RKO (cell line): ENCODE measurements at regions not wholly inside any gene's neighbourhood (a gene's known extent, or its start where the extent isn't known, plus 50 kb on each side); places are given as distances from the start of the nearest gene placed in this dataset.
A peak's percentile ranks its signal among the peaks of the same experiment; 100 is the strongest.

Experiments
- DNase-seq: peaks from one replicate; pipeline ENCODE4 v3.0.0-alpha.2; 2016; ENCODE audit warnings: low spot score

- no peak for DNase-seq
Measured at GRCh38 chr9:81480828-81481604, 208.3 kb downstream of the TLE1 start.

GRCh38 chr9:81479573-81479972, 209.8 kb downstream of the TLE1 start:
- DNase-seq: no peak

DNA sequence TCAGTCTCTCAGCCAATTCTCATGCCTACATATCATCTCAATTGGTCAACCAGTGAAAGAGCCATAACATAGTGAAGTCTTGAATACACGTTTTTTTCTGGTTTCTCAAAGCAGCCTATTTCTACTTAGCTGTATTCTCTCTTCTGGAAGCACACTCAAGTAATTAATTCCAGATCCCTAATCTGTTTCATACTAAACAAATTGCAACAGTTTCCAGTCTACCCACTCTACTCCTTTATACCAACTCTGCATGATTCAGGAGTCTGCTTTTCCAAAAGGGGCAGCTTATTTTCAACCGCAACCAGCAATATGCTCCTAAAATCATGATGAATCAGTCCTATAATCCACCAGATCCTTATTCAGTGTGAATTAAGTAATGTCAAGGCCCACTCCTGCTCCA, 211.7 kb downstream of the TLE1 start:
- DNase-seq: no peak

GRCh38 chr9:81476813-81477490, 212.4 kb downstream of the TLE1 start:
- DNase-seq: no peak

DNA sequence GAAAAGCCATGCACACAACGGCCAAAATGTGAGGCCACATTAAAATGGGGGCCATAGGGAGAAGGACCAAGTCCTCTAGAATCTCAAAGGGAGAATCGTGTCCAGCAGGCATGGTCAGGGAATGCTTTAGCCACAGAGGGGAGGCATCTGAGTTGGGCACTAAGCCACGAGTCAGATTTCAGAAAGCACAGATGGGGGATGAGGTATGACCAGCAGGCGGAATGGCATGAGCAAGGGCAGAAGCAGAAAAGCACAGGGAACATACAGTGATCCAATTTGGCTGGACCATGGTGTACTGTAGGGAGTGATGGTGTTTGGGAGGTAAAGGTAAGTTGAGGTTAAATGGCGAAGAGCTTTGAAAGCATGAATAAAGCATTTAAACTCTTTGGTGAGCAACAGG, 214.6 kb downstream of the TLE1 start:
- DNase-seq: no peak

DNA sequence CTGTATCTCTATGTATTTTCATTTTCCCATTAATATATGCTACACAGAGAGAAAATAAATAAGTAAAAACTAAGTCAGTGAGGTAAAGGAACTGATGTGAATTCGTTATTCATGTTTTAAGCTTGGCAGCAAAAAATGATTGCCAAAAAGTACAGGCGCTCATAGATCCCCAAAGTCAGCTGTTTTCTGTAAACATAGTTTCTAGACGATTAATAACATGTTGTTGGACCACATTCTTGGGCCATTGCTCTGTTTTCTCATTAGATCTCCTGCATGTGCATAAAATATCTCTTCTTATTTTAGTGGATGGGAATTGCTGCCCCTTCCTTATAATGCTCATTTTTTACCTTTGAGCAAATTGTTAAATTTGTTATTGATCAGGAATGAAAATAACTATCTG, 215.2 kb downstream of the TLE1 start:
- DNase-seq: no peak

GRCh38 chr9:81473708-81474107, 215.6 kb downstream of the TLE1 start:
- DNase-seq: no peak

GRCh38 chr9:81473206-81473605, 216.1 kb downstream of the TLE1 start:
- DNase-seq: no peak

DNA sequence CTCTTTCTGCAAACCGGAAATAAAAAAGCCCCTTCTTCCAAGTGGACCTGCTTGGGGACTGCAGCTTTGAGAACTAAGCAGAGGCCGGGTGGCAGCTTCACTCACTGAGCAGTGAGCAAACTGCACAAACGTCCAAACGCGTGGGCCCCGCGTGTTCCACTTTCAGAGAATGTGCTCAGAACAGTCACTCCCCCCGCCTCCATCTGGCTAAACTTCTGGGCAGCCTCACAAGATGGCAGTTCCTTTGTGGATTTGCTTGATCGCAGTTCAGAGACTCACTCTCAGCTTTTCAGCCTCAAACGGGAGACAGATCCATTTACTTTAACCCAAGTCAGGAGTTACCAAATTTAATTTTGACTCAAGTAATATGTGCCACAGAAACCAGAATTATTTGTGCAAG, 216.6 kb downstream of the TLE1 start:
- no peak for DNase-seq

GRCh38 chr9:81470864-81471263, 218.5 kb downstream of the TLE1 start:
- no peak for DNase-seq

- DNase-seq: no peak
Measured at GRCh38 chr9:81468084-81468595, 221.2 kb downstream of the TLE1 start.

DNA sequence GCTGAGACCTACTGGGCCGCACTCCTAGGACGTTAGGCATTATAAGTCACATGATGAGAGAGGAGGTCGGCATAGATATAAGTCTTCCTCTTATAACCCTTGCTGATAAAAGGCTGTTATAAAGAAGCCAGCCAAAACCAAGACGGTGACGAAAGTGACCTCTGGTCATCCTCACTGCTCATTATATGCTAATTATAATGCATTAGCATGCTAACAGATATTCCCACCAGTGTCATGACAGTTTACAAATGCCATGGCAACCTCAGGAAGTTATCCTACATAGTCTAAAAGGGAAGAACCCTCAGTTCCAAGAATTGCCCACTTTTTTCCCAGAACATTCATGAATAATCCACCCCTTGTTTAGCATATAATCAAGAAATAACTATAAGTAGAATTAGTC, 222.4 kb downstream of the TLE1 start:
- no peak for DNase-seq

- DNase-seq: no peak
Measured at GRCh38 chr9:81465468-81466011, 223.8 kb downstream of the TLE1 start.

- DNase-seq: no peak
Measured at GRCh38 chr9:81462801-81463200, 226.5 kb downstream of the TLE1 start.

DNA sequence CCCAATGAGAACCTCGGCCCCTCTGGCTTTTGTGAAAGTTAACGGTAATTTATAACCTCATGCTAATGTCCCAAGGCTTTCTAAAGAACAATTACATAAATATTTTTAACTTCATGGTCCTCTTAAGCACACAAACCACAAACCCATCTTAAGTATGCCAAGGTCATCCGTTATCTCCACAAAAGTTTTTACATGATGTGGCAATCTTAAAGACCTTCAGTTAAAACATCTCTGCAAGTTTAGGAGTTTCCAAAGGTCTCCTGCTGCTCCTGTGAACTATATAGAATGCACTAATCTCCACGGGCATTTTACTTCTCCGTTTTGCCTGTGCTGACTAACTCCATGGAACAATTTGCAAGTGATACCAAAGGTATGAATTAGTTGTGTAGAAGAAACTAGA, 228.2 kb downstream of the TLE1 start:
- DNase-seq: no peak

DNA sequence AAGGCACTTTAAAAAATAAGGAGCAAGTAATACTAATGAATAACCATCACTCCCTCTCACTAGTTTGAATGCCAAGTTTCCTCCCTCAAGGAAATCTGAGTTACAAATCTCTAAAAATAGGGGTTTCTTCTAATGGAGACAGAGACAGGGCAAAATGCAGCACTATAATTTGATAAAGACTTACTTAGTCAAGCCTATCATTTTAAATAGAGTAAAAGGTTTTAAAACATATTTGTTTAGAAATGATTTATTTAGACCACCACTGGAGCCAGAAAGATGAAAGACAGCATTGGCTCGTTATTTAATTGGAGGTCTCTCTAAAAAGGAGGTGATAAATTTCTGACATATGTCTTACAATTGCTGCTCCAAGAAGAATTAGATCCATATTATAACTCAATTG, 228.7 kb downstream of the TLE1 start:
- DNase-seq: no peak

GRCh38 chr9:81459591-81459990, 229.8 kb downstream of the TLE1 start:
- no peak for DNase-seq

GRCh38 chr9:81456431-81457006, 232.8 kb downstream of the TLE1 start:
- DNase-seq: no peak

GRCh38 chr9:81455462-81456219, 233.7 kb downstream of the TLE1 start:
- DNase-seq: no peak

GRCh38 chr9:81445331-81445921, 243.9 kb downstream of the TLE1 start:
- no peak for DNase-seq

GRCh38 chr9:81431641-81432040, 257.7 kb downstream of the TLE1 start:
- peak; percentile 55 for DNase-seq

GRCh38 chr9:81430727-81431126, 258.6 kb downstream of the TLE1 start:
- DNase-seq: no peak
